CD4-positive, alpha-beta T cell treated with Interleukin-15 for 4 hours (primary cell): ENCODE measurements at regions not wholly inside any gene's neighbourhood (a gene's known extent, or its start where the extent isn't known, plus 50 kb on each side); places are given as distances from the start of the nearest gene placed in this dataset.

Experiments
- DNase-seq: peaks from one replicate; pipeline ENCODE4 v3.0.0-alpha.2; 2020; ENCODE audit warnings: low spot score

- DNase-seq, result no peak
Observed at GRCh38 chr11:19472679-19473078, 231.9 kb upstream of the E2F8 start.

DNA sequence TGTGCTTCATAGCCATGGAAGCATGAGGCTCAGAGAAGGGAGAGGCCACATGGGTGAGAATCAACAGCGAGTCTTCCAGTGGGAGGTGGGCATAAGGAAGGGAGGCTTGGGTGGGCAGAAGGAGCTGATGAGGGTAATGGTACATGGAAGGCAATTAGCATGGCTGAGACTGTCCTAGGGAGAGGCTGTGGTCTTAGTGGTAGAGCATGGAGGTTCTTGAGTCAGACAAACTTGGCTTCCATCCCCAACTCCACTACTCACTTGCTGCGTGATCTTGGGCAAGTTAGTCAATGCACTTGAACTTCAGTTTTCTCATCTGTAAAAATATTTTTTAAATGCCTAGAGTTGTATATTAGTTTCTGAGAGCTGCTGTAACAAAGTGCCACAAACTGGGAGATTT lies 227.2 kb upstream of the E2F8 start:
- no peak for DNase-seq

DNA sequence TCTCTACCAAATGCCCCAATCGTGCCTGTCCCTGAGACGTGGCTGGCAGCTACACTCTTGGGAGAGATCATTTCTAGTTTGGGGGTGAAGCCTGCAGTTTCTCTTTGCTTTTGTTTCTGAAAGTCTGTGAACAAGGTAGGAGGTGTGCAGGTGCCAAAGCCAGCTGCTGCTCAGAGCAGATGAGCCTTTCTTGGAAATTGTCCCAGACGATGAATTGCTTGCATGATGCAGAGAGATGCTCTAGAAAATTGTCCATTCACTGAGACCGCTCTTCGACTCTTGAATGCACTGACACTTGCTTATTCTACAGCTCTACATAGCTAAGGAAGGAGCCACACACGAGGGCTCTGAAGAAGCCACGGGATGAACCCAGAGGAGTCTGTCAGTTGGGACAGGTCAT lies 225.6 kb upstream of the E2F8 start:
- no peak for DNase-seq

- no peak for DNase-seq
Observed at GRCh38 chr11:19463976-19464375, 223.2 kb upstream of the E2F8 start.

GRCh38 chr11:19460718-19461405 lies 220.1 kb upstream of the E2F8 start:
- no peak for DNase-seq

DNA sequence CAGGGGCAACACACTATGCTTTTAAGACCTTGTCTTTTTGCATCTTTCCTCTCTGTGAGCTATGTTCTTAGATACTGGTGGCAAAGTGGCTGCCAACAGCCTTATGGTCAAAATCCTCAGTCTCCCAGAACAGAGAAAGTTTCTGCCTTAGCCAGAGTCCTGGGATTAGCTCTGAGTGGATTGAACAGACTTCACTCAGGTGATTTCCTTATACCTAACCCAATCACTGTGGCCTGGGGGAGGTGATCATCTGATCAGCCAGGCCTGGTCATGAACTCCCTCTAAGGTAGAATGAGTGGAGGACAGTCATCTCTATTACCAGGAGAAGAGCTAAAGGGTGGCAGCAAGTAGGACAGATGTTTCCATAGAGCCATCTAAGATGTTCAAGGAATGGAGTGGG lies 218.5 kb upstream of the E2F8 start:
- no peak for DNase-seq

DNA sequence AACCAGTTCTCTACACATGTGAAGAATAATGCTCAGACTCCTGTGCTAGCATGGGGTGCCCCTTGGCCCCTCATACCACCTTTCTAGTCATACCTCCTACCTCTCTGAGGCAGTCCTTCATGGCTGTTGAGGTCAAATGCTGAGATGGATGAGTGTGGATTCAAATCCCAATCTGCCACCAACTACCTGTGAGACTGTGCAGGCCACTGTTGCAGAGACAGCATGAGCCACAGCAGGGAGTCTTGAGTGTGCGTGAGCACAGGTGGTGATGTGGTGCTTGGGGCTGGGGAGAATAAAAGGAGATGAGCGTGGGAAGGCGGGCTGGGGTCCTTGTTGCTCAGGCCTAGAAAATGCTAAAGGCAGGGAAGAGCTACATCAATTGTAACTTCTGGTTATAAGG lies 218.0 kb upstream of the E2F8 start:
- DNase-seq, result no peak

DNA sequence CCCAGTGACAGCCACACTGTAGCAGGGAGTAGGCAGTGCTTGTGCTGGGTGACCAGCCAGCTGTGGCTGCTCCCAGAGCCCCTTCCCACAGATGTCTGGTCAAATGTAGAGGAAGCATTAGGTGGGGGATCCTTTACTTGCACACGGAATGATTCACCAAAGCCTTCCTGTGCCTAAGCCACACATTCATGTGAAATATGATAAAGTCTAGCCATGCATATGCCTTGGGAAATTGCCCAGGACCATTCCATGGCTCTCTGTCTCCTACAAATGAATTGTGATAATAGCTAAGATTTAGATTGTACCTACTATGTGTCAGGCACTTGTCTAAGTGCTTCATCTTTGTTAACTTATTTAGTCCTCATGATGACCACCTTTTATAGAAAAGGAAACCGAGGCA lies 217.5 kb upstream of the E2F8 start:
- no peak for DNase-seq

GRCh38 chr11:19455731-19456130 lies 215.0 kb upstream of the E2F8 start:
- no peak for DNase-seq

DNA sequence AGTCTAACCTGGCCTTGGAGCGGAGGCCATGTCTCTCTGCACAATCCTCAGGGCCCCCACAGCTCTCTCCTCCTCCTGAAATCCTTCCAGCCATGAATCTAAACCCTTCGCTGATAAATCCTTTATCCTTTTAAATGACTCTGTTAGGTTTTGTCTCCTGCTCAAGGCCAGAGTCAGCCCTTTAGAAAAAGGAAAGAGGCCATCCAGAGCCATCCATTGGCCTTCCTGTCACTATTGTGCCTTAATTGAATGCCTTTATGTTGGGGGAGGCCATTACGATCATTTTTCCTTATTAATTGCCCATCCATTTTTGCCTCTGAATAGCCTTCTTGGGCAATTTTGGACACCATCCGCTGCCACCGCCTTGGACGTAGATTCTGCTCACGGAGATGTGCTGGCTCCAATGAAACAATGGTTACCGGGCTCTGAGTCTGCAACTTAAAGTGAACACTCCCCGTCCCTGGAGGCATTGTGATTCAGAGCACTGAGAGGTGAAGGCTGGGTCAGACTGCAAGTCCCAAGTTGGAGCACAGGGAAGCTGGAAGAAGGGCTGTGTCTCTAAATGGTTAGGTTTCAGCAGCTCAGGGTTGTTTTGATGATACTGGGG lies 213.0 kb upstream of the E2F8 start:
- no peak for DNase-seq

- no peak for DNase-seq
Observed at GRCh38 chr11:19451609-19452008, 210.9 kb upstream of the E2F8 start.

DNA sequence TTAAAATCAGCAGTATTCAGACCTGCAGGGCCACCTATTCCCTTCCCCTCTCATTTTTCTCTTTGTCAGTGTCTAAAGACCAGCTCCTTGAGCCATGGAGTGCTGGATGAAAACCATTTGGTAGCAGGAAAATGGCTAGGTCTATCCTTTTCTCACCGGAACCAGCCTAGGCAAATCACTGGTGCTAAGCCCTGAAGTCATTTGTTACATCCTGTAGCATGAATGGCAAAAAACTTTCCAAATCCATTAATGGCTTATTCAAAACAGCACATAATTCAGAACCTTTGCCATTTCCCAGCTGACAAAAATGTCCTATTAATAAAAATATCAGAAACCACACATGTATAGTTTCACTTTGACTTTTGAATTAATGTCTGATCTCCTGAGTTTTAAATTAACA lies 209.5 kb upstream of the E2F8 start:
- DNase-seq, result no peak

DNA sequence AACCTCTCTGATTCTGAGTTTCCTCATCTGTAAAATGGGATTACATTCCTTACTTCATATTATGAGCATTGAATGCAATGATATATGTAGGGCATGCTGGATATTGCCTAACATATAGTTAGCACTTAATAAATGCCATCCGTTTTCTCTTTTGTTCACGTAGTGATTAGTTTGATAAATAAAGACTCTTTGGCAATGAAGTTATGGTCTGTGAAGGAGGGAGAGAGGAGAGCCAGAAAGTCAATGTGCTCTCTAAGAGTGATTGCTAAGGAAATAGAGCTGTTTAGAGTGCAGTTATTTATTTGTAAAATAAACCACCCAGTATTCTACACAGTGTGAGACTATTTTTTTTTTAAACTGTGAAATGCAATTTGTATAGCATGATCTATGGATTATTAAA lies 207.9 kb upstream of the E2F8 start:
- no peak for DNase-seq

GRCh38 chr11:19447150-19447566 lies 206.4 kb upstream of the E2F8 start:
- no peak for DNase-seq

GRCh38 chr11:19445771-19446170 lies 205.0 kb upstream of the E2F8 start:
- DNase-seq, result no peak

GRCh38 chr11:19444231-19444630 lies 203.5 kb upstream of the E2F8 start:
- no peak for DNase-seq

DNA sequence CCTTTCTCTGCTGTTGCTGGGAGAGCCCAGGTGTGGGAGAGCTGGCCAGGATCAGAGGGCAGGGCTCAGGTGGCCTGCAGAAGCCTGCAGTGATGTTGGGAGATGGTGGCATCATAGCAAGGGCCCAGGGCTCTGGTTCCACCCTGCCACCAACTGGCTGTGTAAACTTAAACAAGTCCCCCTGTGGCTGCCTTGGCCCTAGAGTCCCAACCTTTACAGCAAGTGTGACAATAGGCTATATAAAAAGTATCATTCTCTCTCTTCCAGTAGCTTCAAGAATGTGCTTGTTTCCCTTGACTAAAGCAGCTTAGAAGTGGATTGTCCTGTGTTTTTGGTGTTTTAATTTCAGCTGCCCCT lies 201.8 kb upstream of the E2F8 start:
- DNase-seq, result no peak

DNA sequence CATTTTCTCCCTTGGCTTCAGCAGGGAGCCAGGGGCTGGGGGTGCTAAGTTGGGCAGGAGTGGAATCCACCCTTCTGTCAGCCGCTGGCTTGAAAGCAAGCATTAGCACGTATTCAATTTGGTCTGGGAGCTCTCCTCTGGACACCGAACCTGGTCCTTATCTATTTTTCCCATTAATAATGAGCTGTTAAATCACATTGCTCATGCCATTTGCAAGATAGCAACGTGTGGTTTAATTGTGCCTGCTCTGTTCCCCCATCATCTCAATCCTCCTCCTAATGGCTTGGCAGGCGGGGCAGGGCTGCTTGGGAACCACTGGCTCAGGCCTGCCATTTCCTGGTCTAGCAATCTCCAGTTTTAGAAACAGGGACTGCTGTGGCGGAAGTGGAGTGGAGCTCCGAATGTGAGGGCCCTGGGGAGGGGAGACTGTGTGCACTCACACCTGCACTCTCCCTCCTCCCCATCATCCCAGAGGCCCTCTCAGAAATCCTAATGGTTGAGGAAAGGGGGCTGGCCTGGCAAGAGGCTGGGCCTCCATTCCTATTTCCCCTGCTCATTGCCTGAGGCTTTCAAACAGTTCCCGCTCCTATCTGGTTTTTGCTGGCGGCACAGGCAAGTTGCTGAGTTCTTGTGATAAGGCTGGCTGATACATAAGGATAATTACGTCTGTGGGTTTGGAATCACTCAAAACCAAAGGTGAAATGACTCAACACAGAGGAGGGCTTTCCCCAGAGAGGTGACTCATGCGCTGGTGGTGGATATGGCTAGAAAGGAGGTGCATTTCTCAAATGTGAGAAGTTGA lies 201.2 kb upstream of the E2F8 start:
- DNase-seq, result no peak

DNA sequence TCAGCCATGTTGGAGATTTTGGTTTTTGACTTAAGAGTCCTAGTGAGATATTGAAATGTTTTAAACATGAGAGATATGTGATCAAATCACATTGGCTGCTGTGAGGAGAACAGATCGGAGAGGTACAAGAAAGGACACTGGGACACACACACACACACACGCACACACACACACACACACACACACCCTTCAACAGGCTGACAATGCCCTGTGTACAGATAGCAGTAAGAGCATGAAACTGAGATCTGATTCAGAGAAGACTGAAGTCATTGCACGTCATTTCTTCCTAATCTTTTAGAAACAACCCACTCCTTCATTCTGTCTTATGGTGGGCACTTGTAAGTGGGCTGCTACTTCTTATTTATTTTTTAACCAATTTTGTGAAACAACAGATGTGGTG lies 200.5 kb upstream of the E2F8 start:
- DNase-seq, result no peak

DNA sequence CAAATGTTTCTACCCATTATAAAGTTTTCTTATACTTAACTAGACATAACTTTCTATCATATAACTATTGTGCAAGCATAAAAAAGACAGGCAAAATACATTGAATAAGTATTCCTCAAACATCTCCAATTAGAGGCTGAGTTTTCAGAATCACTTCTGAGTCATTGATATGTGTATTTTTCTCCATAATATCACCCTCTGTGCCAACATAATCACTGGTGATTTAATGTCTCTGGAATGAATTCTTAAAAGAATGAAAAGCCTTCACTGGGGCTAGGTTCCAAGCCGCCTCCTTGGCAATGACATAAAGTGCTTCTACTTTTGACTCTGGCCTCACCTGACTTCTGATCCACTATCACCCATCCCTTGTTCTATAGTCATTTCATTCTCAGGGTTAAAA lies 197.0 kb upstream of the E2F8 start:
- no peak for DNase-seq

- no peak for DNase-seq
Observed at GRCh38 chr11:19436932-19437331, 196.2 kb upstream of the E2F8 start.

- DNase-seq, result no peak
Observed at GRCh38 chr11:19435306-19435989, 194.7 kb upstream of the E2F8 start.

DNA sequence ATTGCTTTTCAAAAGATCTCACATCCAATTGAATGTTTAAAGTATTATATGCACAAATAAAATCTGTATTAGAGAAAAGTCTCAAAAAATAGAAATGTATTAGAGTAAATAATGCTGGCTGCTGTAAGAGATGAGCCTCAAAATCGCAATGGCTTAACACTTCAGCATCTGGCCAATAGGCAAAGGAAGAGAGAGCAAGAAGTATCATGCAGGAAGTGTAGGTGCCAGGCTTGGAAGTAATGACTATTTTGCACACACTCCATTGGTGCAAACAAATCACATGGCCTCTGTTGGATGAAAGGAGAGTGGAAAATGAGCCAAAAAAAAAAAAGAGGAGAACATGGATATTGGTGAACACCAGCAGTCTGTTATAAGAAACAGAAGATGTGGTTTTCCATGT lies 193.0 kb upstream of the E2F8 start:
- DNase-seq, result no peak
